Gastrocnemius medialis (tissue), 4 donors: ENCODE measurements at regions not wholly inside any gene's neighbourhood (a gene's known extent, or its start where the extent isn't known, plus 50 kb on each side); places are given as distances from the start of the nearest gene placed in this dataset.

Source experiments
- POLR2A ChIP-seq, 2 donors: fragments of 450-650 bp; IDR thresholded peaks; one replicate each; pipeline ENCODE4 v1.6.1; 2017; ENCODE audit warnings: antibody characterized with exemption in 2 of 2, mild to moderate bottlenecking in 2 of 2, moderate library complexity in 2 of 2
- TF ChIP-seq, protein P1 (sequence below), 5 experiments: fragments of 450-650 bp in 3 of 5; fragments of 200-600 bp in 2 of 5; sonication (generic) in 2 of 5; IDR thresholded peaks in 4 of 5; conservative IDR thresholded peaks in 1 of 5; 1 replicate in 4 of 5; 2 replicates in 1 of 5; pipeline ENCODE4 v1.5.1; 2016 to 2019; ENCODE audit warnings: antibody characterized with exemption in 5 of 5, mild to moderate bottlenecking in 3 of 5, moderate library complexity in 3 of 5

DNA sequence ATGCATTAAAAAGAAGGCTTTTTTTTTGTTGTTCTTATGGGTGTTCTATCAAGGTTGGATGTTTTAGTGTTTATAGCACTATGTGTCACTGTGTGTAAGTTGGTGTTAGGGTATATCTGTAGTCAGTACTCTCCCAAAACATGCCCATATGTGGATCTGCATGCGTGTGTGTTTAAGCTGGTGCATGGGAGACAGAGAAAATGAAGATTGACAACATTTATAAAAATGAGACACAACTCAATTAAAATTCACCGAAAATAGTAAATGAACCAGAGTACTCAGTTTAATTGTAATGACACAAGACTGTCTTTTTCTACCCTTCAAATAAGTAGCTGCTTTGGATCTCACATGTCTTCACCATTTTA is 323.4 kb downstream of the TMEM161B start:
- TF ChIP-seq, protein P1, sequence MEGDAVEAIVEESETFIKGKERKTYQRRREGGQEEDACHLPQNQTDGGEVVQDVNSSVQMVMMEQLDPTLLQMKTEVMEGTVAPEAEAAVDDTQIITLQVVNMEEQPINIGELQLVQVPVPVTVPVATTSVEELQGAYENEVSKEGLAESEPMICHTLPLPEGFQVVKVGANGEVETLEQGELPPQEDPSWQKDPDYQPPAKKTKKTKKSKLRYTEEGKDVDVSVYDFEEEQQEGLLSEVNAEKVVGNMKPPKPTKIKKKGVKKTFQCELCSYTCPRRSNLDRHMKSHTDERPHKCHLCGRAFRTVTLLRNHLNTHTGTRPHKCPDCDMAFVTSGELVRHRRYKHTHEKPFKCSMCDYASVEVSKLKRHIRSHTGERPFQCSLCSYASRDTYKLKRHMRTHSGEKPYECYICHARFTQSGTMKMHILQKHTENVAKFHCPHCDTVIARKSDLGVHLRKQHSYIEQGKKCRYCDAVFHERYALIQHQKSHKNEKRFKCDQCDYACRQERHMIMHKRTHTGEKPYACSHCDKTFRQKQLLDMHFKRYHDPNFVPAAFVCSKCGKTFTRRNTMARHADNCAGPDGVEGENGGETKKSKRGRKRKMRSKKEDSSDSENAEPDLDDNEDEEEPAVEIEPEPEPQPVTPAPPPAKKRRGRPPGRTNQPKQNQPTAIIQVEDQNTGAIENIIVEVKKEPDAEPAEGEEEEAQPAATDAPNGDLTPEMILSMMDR (IDR thresholded peaks at IDR 0.05 in 4 of 5, conservative IDR thresholded peaks at IDR 0.05 in 1 of 5): no peak
- TF ChIP-seq POLR2A (IDR thresholded peaks at IDR 0.05): no peak
